OCI-LY3 (cell line): ENCODE measurements at regions not wholly inside any gene's neighbourhood (a gene's known extent, or its start where the extent isn't known, plus 50 kb on each side); places are given as distances from the start of the nearest gene placed in this dataset.

Source experiments
- CTCF ChIP-seq: fragments of 200-600, 300-600 bp; sonication (generic); IDR thresholded peaks from 2 replicates; pipeline ENCODE4 v1.5.1; 2014; ENCODE audit warnings: antibody characterized with exemption, low read length, low read depth
- EZH2phosphoT487 ChIP-seq: fragments of 200-600 bp; shearing (Covaris generic); IDR thresholded peaks from 2 replicates; pipeline ENCODE4 v1.6.1; 2018; ENCODE audit warnings: antibody characterized with exemption, mixed run types, low read depth

- no peak for TF ChIP-seq CTCF
- no peak for TF ChIP-seq EZH2phosphoT487
Observed at GRCh38 chrX:21151051-21151450, 223.2 kb upstream of the CNKSR2 start.
